T-helper 17 cell (primary cell): ENCODE measurements at regions not wholly inside any gene's neighbourhood (a gene's known extent, or its start where the extent isn't known, plus 50 kb on each side); places are given as distances from the start of the nearest gene placed in this dataset.

Source experiments
- ATAC-seq: fragments of 150-1000 bp; cut with Tn5 transposase; 2 replicates; pipeline ENCODE4 v1.10.0; 2021; ENCODE audit warnings: mild to moderate bottlenecking, moderate library complexity
- DNase-seq, 3 donors: peaks; one replicate each; pipeline versions ENCODE4 v3.0.0 to v3.0.0-alpha.2; 2020 to 2021
- H3K9me3 ChIP-seq: one replicate; pipeline ENCODE4 v1.7.0; 2013; ENCODE audit warnings: low read length, mild to moderate bottlenecking; ENCODE audit not compliant: control insufficient read depth, poor library complexity, severe bottlenecking
- H3K27ac Mint-ChIP-seq: one replicate; pipeline ENCODE4 v1.8.0; 2022; ENCODE audit warnings: mild to moderate bottlenecking, moderate library complexity, mixed read lengths
- H3K27me3 Mint-ChIP-seq: one replicate; pipeline ENCODE4 v1.8.0; 2022; ENCODE audit warnings: mixed read lengths
- H3K36me3 Mint-ChIP-seq: one replicate; pipeline ENCODE4 v1.8.0; 2022; ENCODE audit warnings: low read depth, mixed read lengths
- H3K4me1 Mint-ChIP-seq: one replicate; pipeline ENCODE4 v1.8.0; 2022; ENCODE audit warnings: mild to moderate bottlenecking, mixed read lengths
- H3K4me3 Mint-ChIP-seq: one replicate; pipeline ENCODE4 v1.8.0; 2022; ENCODE audit warnings: mild to moderate bottlenecking, moderate library complexity, mixed read lengths

DNA sequence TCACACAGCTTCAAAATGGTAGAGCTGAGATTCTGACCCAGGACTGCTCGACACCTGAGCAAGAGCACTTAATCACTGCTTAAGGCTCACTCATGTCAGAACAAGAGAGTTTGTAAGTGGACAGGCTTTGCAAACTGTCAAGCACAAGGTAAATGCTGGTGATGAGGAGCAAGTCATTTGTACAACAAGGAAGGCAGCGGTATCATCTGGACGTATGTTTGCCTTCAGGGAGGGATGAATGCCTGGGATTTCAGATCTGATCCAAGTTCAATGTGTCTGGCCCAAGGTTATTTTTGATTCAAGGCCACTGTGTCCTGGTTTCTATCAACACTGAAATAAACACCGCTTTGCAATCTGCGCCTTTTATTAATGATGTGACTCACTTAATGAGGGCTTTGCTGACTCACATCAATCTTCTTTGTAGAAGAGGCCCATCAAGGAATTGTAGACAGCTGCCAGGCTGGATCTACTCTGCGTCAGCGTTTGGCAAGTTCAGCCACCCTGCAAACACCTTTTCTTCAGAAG is 174.4 kb upstream of the HS3ST3A1 start:
- no peak for DNase-seq
- no peaks in the 10 kb centered on the region for H3K27me3 Mint-ChIP-seq
- no peak overlapping the region for H3K4me3 Mint-ChIP-seq
- ATAC-seq: no peak
- no peak overlapping the region for H3K27ac Mint-ChIP-seq
- H3K9me3 ChIP-seq: no peaks in the 10 kb centered on the region
- peaks cover 8% of the 10 kb centered on the region for H3K36me3 Mint-ChIP-seq
- H3K4me1 Mint-ChIP-seq: no peaks in the 10 kb centered on the region

GRCh38 chr17:13777003-13777402 is 175.3 kb upstream of the HS3ST3A1 start:
- DNase-seq (no peak), ATAC-seq (no peak)
- Mint-ChIP-seq H3K27ac (no peak overlapping the region), H3K27me3 (no peaks in the 10 kb centered on the region), H3K36me3 (peaks cover 8% of the 10 kb centered on the region), H3K4me1 (no peaks in the 10 kb centered on the region), H3K4me3 (no peak overlapping the region)
- H3K9me3 ChIP-seq: no peaks in the 10 kb centered on the region

- DNase-seq: no peak
- no peaks in the 10 kb centered on the region for H3K9me3 ChIP-seq
- Mint-ChIP-seq H3K4me3 (no peak overlapping the region), H3K4me1 (no peaks in the 10 kb centered on the region), H3K27me3 (no peaks in the 10 kb centered on the region), H3K27ac (no peak overlapping the region), H3K36me3 (peaks cover 2% of the 10 kb centered on the region)
- no peak for ATAC-seq
Observed at GRCh38 chr17:13784434-13785095, 182.8 kb upstream of the HS3ST3A1 start.

GRCh38 chr17:13785981-13786598 is 184.4 kb upstream of the HS3ST3A1 start:
- H3K27ac Mint-ChIP-seq: no peak overlapping the region
- H3K4me3 Mint-ChIP-seq: no peak overlapping the region
- ATAC-seq (no peak), DNase-seq (no peak)
- no peaks in the 10 kb centered on the region for H3K27me3 Mint-ChIP-seq
- H3K36me3 Mint-ChIP-seq: peaks cover 2% of the 10 kb centered on the region
- no peaks in the 10 kb centered on the region for H3K4me1 Mint-ChIP-seq
- H3K9me3 ChIP-seq: no peaks in the 10 kb centered on the region

- H3K4me3 Mint-ChIP-seq: no peak overlapping the region
- no peaks in the 10 kb centered on the region for H3K9me3 ChIP-seq
- DNase-seq (no peak), ATAC-seq (no peak)
- H3K4me1 Mint-ChIP-seq: no peaks in the 10 kb centered on the region
- peaks cover 2% of the 10 kb centered on the region for H3K36me3 Mint-ChIP-seq
- no peak overlapping the region for H3K27ac Mint-ChIP-seq
- H3K27me3 Mint-ChIP-seq: no peaks in the 10 kb centered on the region
Observed at GRCh38 chr17:13787636-13788035, 185.9 kb upstream of the HS3ST3A1 start.

GRCh38 chr17:13788385-13788784 is 186.7 kb upstream of the HS3ST3A1 start:
- DNase-seq (no peak), ATAC-seq (no peak)
- H3K27me3 Mint-ChIP-seq: no peaks in the 10 kb centered on the region
- H3K27ac Mint-ChIP-seq: no peak overlapping the region
- no peaks in the 10 kb centered on the region for H3K4me1 Mint-ChIP-seq
- no peak overlapping the region for H3K4me3 Mint-ChIP-seq
- H3K9me3 ChIP-seq: no peaks in the 10 kb centered on the region
- H3K36me3 Mint-ChIP-seq: peaks cover 2% of the 10 kb centered on the region

GRCh38 chr17:13792314-13792713 is 190.6 kb upstream of the HS3ST3A1 start:
- no peaks in the 10 kb centered on the region for H3K4me1 Mint-ChIP-seq
- ATAC-seq: no peak
- no peaks in the 10 kb centered on the region for H3K36me3 Mint-ChIP-seq
- no peak overlapping the region for H3K27ac Mint-ChIP-seq
- no peak overlapping the region for H3K4me3 Mint-ChIP-seq
- DNase-seq: no peak
- no peaks in the 10 kb centered on the region for H3K27me3 Mint-ChIP-seq
- H3K9me3 ChIP-seq: no peaks in the 10 kb centered on the region

GRCh38 chr17:13793951-13794350 is 192.2 kb upstream of the HS3ST3A1 start:
- ATAC-seq (no peak), DNase-seq (no peak)
- Mint-ChIP-seq H3K27ac (no peak overlapping the region), H3K4me1 (no peaks in the 10 kb centered on the region), H3K4me3 (no peak overlapping the region), H3K27me3 (no peaks in the 10 kb centered on the region), H3K36me3 (no peaks in the 10 kb centered on the region)
- H3K9me3 ChIP-seq: no peaks in the 10 kb centered on the region

DNA sequence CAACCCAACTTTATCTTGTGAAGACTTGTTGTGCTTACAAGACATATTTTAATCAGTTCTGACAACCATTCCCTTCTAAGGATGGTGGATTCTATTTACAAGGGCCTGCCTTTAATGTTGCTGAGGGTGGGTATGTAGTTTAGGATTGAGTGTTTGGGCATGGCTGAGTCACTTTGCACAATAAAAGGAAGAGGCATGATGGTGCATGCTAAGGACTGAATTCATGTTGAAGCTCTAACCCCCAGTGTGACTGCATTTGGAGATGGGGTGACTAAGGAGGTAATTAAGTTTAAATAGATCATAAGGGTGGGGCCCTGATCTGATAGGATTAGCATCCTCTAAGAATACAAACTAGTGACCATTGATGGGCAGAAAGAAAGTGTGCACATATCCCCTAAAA is 196.1 kb upstream of the HS3ST3A1 start:
- Mint-ChIP-seq H3K4me1 (no peaks in the 10 kb centered on the region), H3K36me3 (peaks cover 2% of the 10 kb centered on the region), H3K27me3 (no peaks in the 10 kb centered on the region), H3K27ac (no peak overlapping the region), H3K4me3 (no peak overlapping the region)
- no peaks in the 10 kb centered on the region for H3K9me3 ChIP-seq
- ATAC-seq (no peak), DNase-seq (no peak)

- H3K27ac Mint-ChIP-seq: no peak overlapping the region
- ATAC-seq (no peak), DNase-seq (no peak)
- H3K36me3 Mint-ChIP-seq: peaks cover 2% of the 10 kb centered on the region
- H3K4me1 Mint-ChIP-seq: peaks cover 8% of the 10 kb centered on the region
- no peaks in the 10 kb centered on the region for H3K9me3 ChIP-seq
- H3K27me3 Mint-ChIP-seq: no peaks in the 10 kb centered on the region
- no peak overlapping the region for H3K4me3 Mint-ChIP-seq
Observed at GRCh38 chr17:13806092-13806491, 204.4 kb upstream of the HS3ST3A1 start.

DNA sequence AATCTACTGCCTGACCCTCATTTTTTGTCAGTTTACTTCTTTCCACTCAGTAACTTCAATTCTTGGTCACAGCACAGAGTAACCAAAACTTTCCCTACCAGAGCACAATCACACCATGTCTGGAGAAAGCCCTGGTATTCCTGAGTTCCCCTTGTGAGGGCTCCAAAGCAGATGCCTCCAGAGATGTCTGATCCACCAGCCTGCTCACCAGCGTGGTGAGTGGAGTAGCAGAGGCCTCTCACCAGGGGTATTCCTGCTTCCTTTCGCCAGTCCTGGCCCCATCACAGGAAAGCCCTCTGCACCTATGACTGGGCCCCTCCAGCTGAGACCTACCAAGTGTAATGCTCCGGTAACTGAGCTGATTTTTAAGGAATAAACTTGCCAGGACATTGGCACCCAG is 205.4 kb upstream of the HS3ST3A1 start:
- ATAC-seq: no peak
- Mint-ChIP-seq H3K4me1 (peaks cover 8% of the 10 kb centered on the region), H3K27ac (no peak overlapping the region), H3K4me3 (no peak overlapping the region), H3K36me3 (peaks cover 2% of the 10 kb centered on the region), H3K27me3 (no peaks in the 10 kb centered on the region)
- no peak for DNase-seq
- no peaks in the 10 kb centered on the region for H3K9me3 ChIP-seq

GRCh38 chr17:13812350-13812749 is 210.6 kb upstream of the HS3ST3A1 start:
- H3K27ac Mint-ChIP-seq: no peak overlapping the region
- no peaks in the 10 kb centered on the region for H3K4me1 Mint-ChIP-seq
- no peaks in the 10 kb centered on the region for H3K36me3 Mint-ChIP-seq

GRCh38 chr17:13813347-13814240 is 211.9 kb upstream of the HS3ST3A1 start:
- Mint-ChIP-seq H3K27me3 (no peaks in the 10 kb centered on the region), H3K4me1 (no peaks in the 10 kb centered on the region), H3K4me3 (no peak overlapping the region), H3K27ac (no peak overlapping the region), H3K36me3 (no peaks in the 10 kb centered on the region)
- H3K9me3 ChIP-seq: no peaks in the 10 kb centered on the region
- DNase-seq: no peak
- no peak for ATAC-seq

More at GRCh38 chr17:13812350-13812749, 210.6 kb upstream of the HS3ST3A1 start:
- H3K4me3 Mint-ChIP-seq: no peak overlapping the region
- H3K27me3 Mint-ChIP-seq: no peaks in the 10 kb centered on the region
- no peaks in the 10 kb centered on the region for H3K9me3 ChIP-seq
- DNase-seq (no peak), ATAC-seq (no peak)
